Nucleus accumbens (tissue), 56 donors: ENCODE measurements at regions not wholly inside any gene's neighbourhood (a gene's known extent, or its start where the extent isn't known, plus 50 kb on each side); places are given as distances from the start of the nearest gene placed in this dataset.
"Not testable (repeated sequence)": the region's sequence is repeated elsewhere in the genome, so short reads cannot be mapped to it uniquely, and the experiment has no call there.

Experiments used
- DNase-seq, 56 donors: peaks; one replicate each; lab custom pipeline; 2025; lab: John Stamatoyannopoulos, UW

DNA sequence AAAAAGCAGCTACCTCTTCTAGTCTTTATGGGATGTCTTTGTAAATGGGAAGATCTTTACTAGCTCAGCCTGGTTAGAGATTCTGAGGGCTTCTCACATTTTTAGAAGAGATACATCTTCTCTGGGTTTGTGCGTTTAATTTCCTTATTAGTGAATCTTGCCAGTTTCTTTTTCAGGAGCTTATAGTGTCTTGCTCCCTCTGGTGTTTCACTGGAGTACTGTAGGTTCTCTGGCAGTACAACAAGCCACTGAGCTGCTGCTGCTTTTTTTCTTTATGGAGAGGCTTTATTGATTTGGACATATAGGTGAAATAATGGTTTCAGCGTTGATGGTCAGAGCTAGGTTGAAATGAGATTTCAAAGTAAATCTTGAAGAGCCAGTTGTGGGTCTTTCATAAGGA, 82.9 kb downstream of the LAS1L start:
- no peak for DNase-seq

GRCh38 chrX:65420154-65420553, 114.4 kb downstream of the LAS1L start:
- no peak for DNase-seq

DNA sequence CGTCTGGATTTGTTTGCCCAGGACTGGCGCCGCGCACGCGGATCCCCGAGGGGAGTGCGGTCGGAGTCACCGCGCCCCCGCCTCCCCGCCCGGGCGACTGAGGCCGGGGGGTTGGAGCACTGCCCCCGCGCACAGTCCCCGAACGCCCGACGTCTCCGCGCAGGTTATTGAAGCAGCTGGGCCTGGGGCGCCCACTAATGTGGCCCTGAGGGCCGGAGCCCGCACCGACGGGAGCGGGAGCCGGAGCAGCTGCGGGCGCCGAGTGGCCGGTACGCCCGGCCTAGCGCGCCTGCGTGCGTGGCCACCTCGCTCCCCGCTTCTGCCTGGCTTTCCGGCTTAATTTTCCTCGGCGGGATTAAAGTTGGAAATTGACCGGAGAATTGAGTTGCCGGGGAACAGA, 126.9 kb downstream of the LAS1L start:
- not testable (repeated sequence) for DNase-seq

- DNase-seq, result no peak
Observed at GRCh38 chrX:65407157-65407626, 127.4 kb downstream of the LAS1L start.

DNA sequence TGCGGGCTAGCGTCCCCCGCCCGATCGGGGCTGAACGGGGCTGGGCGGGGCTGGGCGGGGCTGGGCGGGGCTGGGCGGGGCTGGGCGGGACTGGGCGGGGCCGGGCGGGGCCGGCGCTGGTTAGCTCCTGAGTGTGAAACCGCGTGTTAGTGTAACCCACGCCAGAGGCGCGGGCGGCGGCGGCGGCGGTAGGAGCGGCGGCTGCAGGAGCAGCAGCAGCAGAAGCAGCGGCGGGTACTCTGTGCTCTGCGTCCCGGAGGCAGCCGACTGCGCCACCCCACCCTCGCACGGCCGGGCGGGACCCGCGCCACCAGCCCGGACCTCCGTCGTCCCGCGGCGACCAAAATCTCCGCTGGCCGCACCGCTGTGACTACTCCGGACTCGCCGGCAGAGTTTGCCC, 128.1 kb downstream of the LAS1L start:
- peak in 16 of 56 donors; percentile 0 to 17 (median 1) for DNase-seq

GRCh38 chrX:65392284-65392683, 142.3 kb downstream of the LAS1L start:
- no peak for DNase-seq

- DNase-seq, result not testable (repeated sequence)
Observed at GRCh38 chrX:65389120-65389519, 145.5 kb downstream of the LAS1L start.
